Heart left ventricle (tissue), 16 donors: ENCODE measurements at regions not wholly inside any gene's neighbourhood (a gene's known extent, or its start where the extent isn't known, plus 50 kb on each side); places are given as distances from the start of the nearest gene placed in this dataset.

Experiments used
- ATAC-seq, 4 donors: fragments of 200-7000 bp; cut with Tn5 transposase; one replicate each; pipeline ENCODE4 v1.9.1; 2020 to 2022; ENCODE audit warnings: moderate library complexity in 4 of 4, mild to moderate bottlenecking in 3 of 4, moderate number of reproducible peaks in 1 of 4
- DNase-seq, 5 donors: peaks; one replicate each; pipeline ENCODE4 v3.0.0-alpha.2; 2020
- H3K27ac ChIP-seq, 12 donors: fragments of 200-600 bp; sonication (generic) in 4 of 12; one replicate each; pipeline versions ENCODE4 v1.5.0 to v1.8.0; 2016 to 2022; ENCODE audit warnings: mild to moderate bottlenecking in 2 of 12
- H3K27me3 ChIP-seq, 9 donors: fragments of 200-600 bp; sonication (generic) in 2 of 9; one replicate each; pipeline versions ENCODE4 v1.5.1 to v1.8.0; 2016 to 2022; ENCODE audit warnings: mild to moderate bottlenecking in 3 of 9
- H3K36me3 ChIP-seq, 9 donors: fragments of 200-600 bp; sonication (generic) in 2 of 9; one replicate each; pipeline versions ENCODE4 v1.5.0 to v1.8.0; 2018 to 2022; ENCODE audit warnings: mild to moderate bottlenecking in 2 of 9
- H3K4me1 ChIP-seq, 12 donors: fragments of 200-600 bp; sonication (generic) in 4 of 12; one replicate each; pipeline versions ENCODE4 v1.5.0 to v1.8.0; 2016 to 2022; ENCODE audit warnings: mild to moderate bottlenecking in 3 of 12
- H3K4me3 ChIP-seq, 12 donors: fragments of 200-600 bp; sonication (generic) in 4 of 12; one replicate each; pipeline versions ENCODE4 v1.5.0 to v1.8.0; 2017 to 2022; ENCODE audit warnings: mild to moderate bottlenecking in 9 of 12, moderate library complexity in 4 of 12
- H3K9me3 ChIP-seq, 12 donors: fragments of 200-600 bp; sonication (generic) in 4 of 12; one replicate each; pipeline versions ENCODE4 v1.5.0 to v1.8.0; 2016 to 2022; ENCODE audit warnings: mild to moderate bottlenecking in 1 of 12
- CTCF ChIP-seq, 12 donors: fragments of 200-600 bp; sonication (generic) in 4 of 12; IDR thresholded peaks; one replicate each; pipeline versions ENCODE4 v1.5.0 to v1.8.0; 2018 to 2022; ENCODE audit warnings: antibody characterized with exemption in 12 of 12, mild to moderate bottlenecking in 5 of 12
- POLR2A ChIP-seq, 2 donors: fragments of 450-650 bp; IDR thresholded peaks; one replicate each; pipeline ENCODE4 v1.6.1; 2017; ENCODE audit warnings: antibody characterized with exemption in 2 of 2, mild to moderate bottlenecking in 2 of 2, moderate library complexity in 2 of 2
- WGBS, 4 donors: extraction: QIAGEN DNeasy Blood & Tissue Kit in 2 of 4; methylation state at CpG; one replicate each; pipeline versions ENCODE4 v1.1.5 to v1.1.7; 2013 to 2018; 5-methylcytosine and 5-hydroxymethylcytosine counted together
- intact Hi-C, 10 donors: fragments of 100-400 bp; cut with DNase I; formaldehyde crosslinking; loops; one replicate each; pipeline versions ENCODE4 v1.11.1 to v1.14.2; 2022
- donor health status: ischemic (EF 13 %, LVEDD 7.1; RV severe dilation, severe dysfunction).
- donor health status: healthy with polysubstance abuse.
- donor health status: DM: no; HTN: yes; CAD: no.
- donor health status: DM: no; HTN: no; CAD: no.
- donor health status: ischemic (EF 25% LVEDD 6.9; RV normal size, moderate dysfunction).
- donor health status: ischemic (EF 25% LVEDD 5.7; RV mildly dilated, moderate dysfunction).
- donor health status: healthy.
- donor health status: DM: yes; HTN: yes; CAD: no.
- donor health status: ischemic (EF 35%, LVEDD 5.7; RV mildly dilated, moderate dysfunction).
- donor health status: nonischemic (EF 11% LVEDD 7.7; RV severe dilation, severe dysfunction).
- donor health status: DM: yes; HTN: yes; CAD: no.
- donor health status: PGD.
- donor health status: ischemic (EF 29% LVEDD 5.4; RV normal size, mild dysfunction).
- donor health status: nonischemic (EF 23%, LVEDD 6.1; RV moderate dilation, normal function).

GRCh38 chr20:16801919-16802651 lies 53.9 kb downstream of the OTOR start:
- ATAC-seq (peak in 1 of 4 donors; percentile 49), DNase-seq (peak in 3 of 5 donors; percentile 12 to 36 (median 30))
- H3K27me3 ChIP-seq: peaks cover 0 to 79% (median 10%) of the 10 kb centered on the region in 9 donors

GRCh38 chr20:16802652-16802935 lies 54.4 kb downstream of the OTOR start:
- no peak overlapping the region for H3K27ac ChIP-seq
- ATAC-seq (no peak), DNase-seq (no peak)
- no peaks in the 10 kb centered on the region for H3K36me3 ChIP-seq
- no peaks in the 10 kb centered on the region for H3K9me3 ChIP-seq
- peaks cover 0 to 79% (median 10%) of the 10 kb centered on the region in 9 donors for H3K27me3 ChIP-seq
- no peaks in the 10 kb centered on the region for H3K4me1 ChIP-seq
- intact Hi-C loops: loop anchor here in 4 of 10 donors (2.0 to 10.0 kb wide), 3 partner anchors 628 to 1472 kb away; no protein-coding TSS in a partner anchor
- H3K4me3 ChIP-seq: no peak overlapping the region
- 67 to 78% (median 73%) methylated on average over 4 of the region's 4 CpGs for WGBS, 4 donors
- TF ChIP-seq POLR2A (IDR thresholded peaks at IDR 0.05) (no peak), CTCF (IDR thresholded peaks at IDR 0.05) (no peak)

More at GRCh38 chr20:16801919-16802651, 53.9 kb downstream of the OTOR start:
- no peak for TF ChIP-seq POLR2A (IDR thresholded peaks at IDR 0.05)
- peak; percentile 71 to 87 (median 78) for TF ChIP-seq CTCF (IDR thresholded peaks at IDR 0.05)
- intact Hi-C loops: loop anchor here in 4 of 10 donors (2.0 to 10.0 kb wide), 3 partner anchors 629 to 1473 kb away; no protein-coding TSS in a partner anchor
- Histone ChIP-seq H3K4me3 (no peak overlapping the region), H3K4me1 (no peaks in the 10 kb centered on the region), H3K9me3 (no peaks in the 10 kb centered on the region), H3K27ac (no peak overlapping the region), H3K36me3 (no peaks in the 10 kb centered on the region)
- 41 to 44% (median 42%) methylated on average over 15 of the region's 15 CpGs for WGBS, 4 donors

GRCh38 chr20:16803965-16804792 lies 56.0 kb downstream of the OTOR start:
- ATAC-seq: peak in 1 of 4 donors; percentile 31
- Histone ChIP-seq H3K9me3 (no peaks in the 10 kb centered on the region), H3K36me3 (no peaks in the 10 kb centered on the region), H3K4me3 (no peak overlapping the region), H3K4me1 (no peaks in the 10 kb centered on the region), H3K27ac (no peak overlapping the region), H3K27me3 (peaks cover 0 to 73% (median 10%) of the 10 kb centered on the region in 9 donors)
- WGBS, 4 donors: 18 to 22% (median 21%) methylated on average over 14 of the region's 14 CpGs
- intact Hi-C loops: loop anchor here in 9 of 10 donors (1.0 to 10.0 kb wide), 5 partner anchors 623 to 1471 kb away; no protein-coding TSS in a partner anchor
- peak in 3 of 5 donors; percentile 12 to 28 (median 24) for DNase-seq
- TF ChIP-seq POLR2A (IDR thresholded peaks at IDR 0.05): no peak
- TF ChIP-seq CTCF (IDR thresholded peaks at IDR 0.05): peak; percentile 56 to 79 (median 70)

GRCh38 chr20:16804793-16805187 lies 56.6 kb downstream of the OTOR start:
- DNase-seq (no peak), ATAC-seq (no peak)
- Histone ChIP-seq H3K27ac (no peak overlapping the region), H3K27me3 (peaks cover 0 to 67% (median 10%) of the 10 kb centered on the region in 9 donors), H3K4me3 (no peak overlapping the region), H3K4me1 (no peaks in the 10 kb centered on the region), H3K9me3 (no peaks in the 10 kb centered on the region), H3K36me3 (no peaks in the 10 kb centered on the region)
- intact Hi-C loops: loop anchor here in 6 of 10 donors (1.0 to 10.0 kb wide), 4 partner anchors 622 to 1470 kb away; no protein-coding TSS in a partner anchor
- TF ChIP-seq CTCF (IDR thresholded peaks at IDR 0.05): no peak
- no peak for TF ChIP-seq POLR2A (IDR thresholded peaks at IDR 0.05)
- WGBS, 4 donors: 23 to 39% (median 28%) methylated on average over 6 of the region's 6 CpGs
